Thoracic aorta (tissue), 2 donors: ENCODE measurements at regions not wholly inside any gene's neighbourhood (a gene's known extent, or its start where the extent isn't known, plus 50 kb on each side); places are given as distances from the start of the nearest gene placed in this dataset.

Experiments
- ATAC-seq: fragments of 150-250 bp; one replicate; pipeline ENCODE4 v1.8.0; 2017; ENCODE audit warnings: low read depth; ENCODE audit not compliant: insufficient number of reproducible peaks, low FRiP score
- DNase-seq: peaks from one replicate; pipeline ENCODE4 v3.0.0-alpha.2; 2020; ENCODE audit warnings: low spot score
- H3K27ac ChIP-seq, 2 donors: fragments of 200-600 bp; sonication (generic); 1 replicate in 1 of 2; 2 replicates in 1 of 2; pipeline ENCODE4 v1.5.1; 2016; ENCODE audit warnings: mild to moderate bottlenecking in 2 of 2, moderate library complexity in 2 of 2
- H3K27me3 ChIP-seq: fragments of 200-600 bp; sonication (generic); replicated peaks from 2 replicates; pipeline ENCODE4 v1.6.0; 2016; ENCODE audit warnings: mild to moderate bottlenecking; ENCODE audit not compliant: insufficient read depth
- H3K36me3 ChIP-seq: fragments of 200-600 bp; sonication (generic); one replicate; pipeline ENCODE4 v1.5.1; 2016
- H3K4me1 ChIP-seq, 2 donors: fragments of 200-600 bp; sonication (generic); 1 replicate in 1 of 2; 2 replicates in 1 of 2; pipeline versions ENCODE4 v1.5.1 to v1.6.0; 2016; ENCODE audit warnings: low read depth in 2 of 2, mild to moderate bottlenecking in 1 of 2; ENCODE audit not compliant: control insufficient read depth in 1 of 2
- H3K4me3 ChIP-seq: fragments of 200-600 bp; sonication (generic); 2 replicates; pipeline ENCODE4 v1.5.1; 2016; ENCODE audit warnings: mild to moderate bottlenecking
- H3K9me3 ChIP-seq: fragments of 200-600 bp; sonication (generic); 2 replicates; pipeline ENCODE4 v1.5.1; 2016
- CTCF ChIP-seq: fragments of 200-600 bp; sonication (generic); IDR thresholded peaks from one replicate; pipeline ENCODE4 v1.5.1; 2019; ENCODE audit warnings: antibody characterized with exemption

- no peak overlapping the region for H3K4me3 ChIP-seq
- H3K4me1 ChIP-seq, result peaks cover 13 to 30% of the 10 kb centered on the region in 2 donors
- H3K36me3 ChIP-seq, result no peaks in the 10 kb centered on the region
- no peaks in the 10 kb centered on the region for H3K27me3 ChIP-seq
- no peak overlapping the region for H3K27ac ChIP-seq
- H3K9me3 ChIP-seq, result no peaks in the 10 kb centered on the region
- no peak for DNase-seq
- no peak for TF ChIP-seq CTCF
- no peak for ATAC-seq
These were observed 248.4 kb downstream of the ETAA1 start for GRCh38 chr2:67645280-67646138.

GRCh38 chr2:67646714-67647333, 249.7 kb downstream of the ETAA1 start:
- Histone ChIP-seq H3K36me3 (no peaks in the 10 kb centered on the region), H3K27me3 (no peaks in the 10 kb centered on the region), H3K9me3 (no peaks in the 10 kb centered on the region), H3K4me1 (peaks cover 17 to 35% of the 10 kb centered on the region in 2 donors), H3K27ac (no peak overlapping the region), H3K4me3 (no peak overlapping the region)
- ATAC-seq (no peak), DNase-seq (no peak)
- TF ChIP-seq CTCF, result no peak

DNA sequence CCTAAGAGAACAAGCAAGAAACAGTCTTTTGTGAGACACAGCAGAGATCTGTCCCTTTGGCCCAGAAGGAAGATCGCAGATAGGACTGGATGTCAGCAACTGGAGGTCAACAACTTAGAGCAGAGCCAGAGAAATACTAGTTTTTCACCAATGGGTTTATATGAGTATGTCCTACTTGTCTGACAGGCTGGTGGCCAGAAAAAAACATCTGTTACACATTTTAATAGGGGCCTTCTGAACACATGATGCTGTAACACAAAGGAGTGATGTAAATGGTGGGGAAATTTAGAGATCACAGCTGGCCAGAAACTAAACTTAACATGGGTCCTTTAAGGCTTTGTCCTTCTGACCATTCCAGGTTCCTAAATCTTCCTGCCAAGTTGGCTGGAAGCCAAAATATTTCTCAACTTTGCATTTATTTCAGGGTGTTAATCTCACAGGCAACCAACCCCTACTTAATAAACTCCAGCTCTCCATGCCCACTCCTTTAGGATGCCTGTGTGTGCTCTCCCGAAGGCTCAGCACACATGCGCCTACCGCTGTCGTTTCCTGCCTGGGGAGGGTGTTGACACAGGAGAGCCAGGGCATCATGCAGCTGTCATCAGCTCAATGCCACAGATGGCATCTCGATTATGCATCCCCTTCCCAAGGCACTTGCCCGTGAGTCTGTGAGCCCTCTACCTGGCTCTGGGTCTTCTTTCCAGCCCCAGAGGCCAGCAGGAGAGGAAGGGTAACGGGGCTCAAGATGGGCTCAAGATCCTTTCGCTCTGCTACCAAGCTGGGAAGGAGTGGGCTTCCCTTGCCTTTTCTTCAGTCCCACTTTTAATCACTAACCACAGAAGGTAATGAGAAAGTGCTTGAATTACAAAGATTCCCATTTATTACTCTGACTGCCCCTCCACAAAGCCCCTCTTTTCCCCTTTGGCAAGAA, 252.5 kb downstream of the ETAA1 start:
- ATAC-seq (no peak), DNase-seq (no peak)
- no peaks in the 10 kb centered on the region for H3K36me3 ChIP-seq
- H3K4me3 ChIP-seq, result no peak overlapping the region
- no peaks in the 10 kb centered on the region for H3K27me3 ChIP-seq
- peak overlapping the region; percentile 48 to 55 for H3K27ac ChIP-seq
- peaks cover 14 to 31% of the 10 kb centered on the region in 2 donors for H3K4me1 ChIP-seq
- TF ChIP-seq CTCF, result no peak
- no peaks in the 10 kb centered on the region for H3K9me3 ChIP-seq

- peak; percentile 87 for ATAC-seq
- Histone ChIP-seq H3K4me1 (peaks cover 11 to 31% of the 10 kb centered on the region in 2 donors), H3K4me3 (peak overlapping the region; percentile 11), H3K27ac (peak overlapping the region; percentile 48 to 55), H3K36me3 (no peaks in the 10 kb centered on the region), H3K9me3 (no peaks in the 10 kb centered on the region), H3K27me3 (no peaks in the 10 kb centered on the region)
- peak; percentile 65 for TF ChIP-seq CTCF
- peak; percentile 36 for DNase-seq
These were observed 253.4 kb downstream of the ETAA1 start for GRCh38 chr2:67650291-67651133.
